Endothelial cell of umbilical vein (primary cell): ENCODE measurements at regions not wholly inside any gene's neighbourhood (a gene's known extent, or its start where the extent isn't known, plus 50 kb on each side); places are given as distances from the start of the nearest gene placed in this dataset.

Experiments
- BruUV-seq: library from RNA; stranded (reverse); fragments of 400-500 nt; replicated peaks from 2 replicates; lab custom pipeline; 2021; lab: Mats Ljungman, UMichigan
- CTCF ChIA-PET: fragments of 300-600, 350-600 bp; sonication (Branson Sonifier 250); formaldehyde crosslinking; loops from one replicate; lab custom pipeline; 2021; ENCODE audit warnings: antibody characterized with exemption, inconsistent platforms; lab: Charles Lee
- POLR2A ChIA-PET: fragments of 300-600, 350-600 bp; sonication (Branson Sonifier 250); formaldehyde crosslinking; loops from one replicate; lab custom pipeline; 2021; ENCODE audit warnings: antibody characterized with exemption, inconsistent platforms; lab: Charles Lee
- DNase-seq: peaks from one replicate; pipeline ENCODE4 v3.0.0-alpha.2; 2011; ENCODE audit warnings: low read depth, low spot score
- FAIRE-seq: peaks from 2 replicates; lab custom pipeline; 2011; peaks lifted over from hg19 to GRCh38; lab: Jason Lieb, UNC
- H2AFZ ChIP-seq: 2 replicates; pipeline ENCODE4 v1.6.0; 2012; ENCODE audit warnings: low read depth, low read length, control low read depth, inconsistent platforms
- H3K27ac ChIP-seq: 2 replicates; pipeline ENCODE4 v1.5.1; 2011; ENCODE audit warnings: low read depth, mild to moderate bottlenecking, control low read depth, low read length, moderate library complexity; ENCODE audit not compliant: insufficient read depth
- H3K27me3 ChIP-seq, 2 experiments: 2 replicates each; pipeline versions ENCODE4 v1.6.0 to v1.6.1; 2011; ENCODE audit warnings: low read length in 2 of 2, mixed read lengths in 1 of 2; ENCODE audit not compliant: control insufficient read depth in 2 of 2, insufficient read depth in 2 of 2
- H3K36me3 ChIP-seq, 2 experiments: 2 replicates in 1 of 2; 3 replicates in 1 of 2; pipeline ENCODE4 v1.5.1; 2011; ENCODE audit warnings: low read length in 2 of 2, mild to moderate bottlenecking in 1 of 2, moderate library complexity in 1 of 2; ENCODE audit not compliant: control insufficient read depth in 2 of 2, insufficient read depth in 2 of 2; ENCODE audit errors: extremely low read depth in 1 of 2
- H3K4me1 ChIP-seq: 3 replicates; pipeline ENCODE4 v1.5.1; 2011; ENCODE audit warnings: mild to moderate bottlenecking, low read length; ENCODE audit not compliant: control insufficient read depth, insufficient read depth; ENCODE audit errors: extremely low read depth
- H3K4me2 ChIP-seq: 2 replicates; pipeline ENCODE4 v1.6.1; 2011; ENCODE audit warnings: low read length, control low read depth, mixed read lengths; ENCODE audit not compliant: insufficient read depth
- H3K4me3 ChIP-seq, 3 experiments: fragments of 200-600 bp in 1 of 3; sonication (generic), shearing (Covaris generic) in 1 of 3; replicated peaks in 1 of 3; 2 replicates each; pipeline ENCODE4 v1.5.1; 2011 to 2016; ENCODE audit warnings: control low read depth in 3 of 3, low read length in 3 of 3, mild to moderate bottlenecking in 2 of 3, inconsistent platforms in 1 of 3, low read depth in 1 of 3, moderate library complexity in 1 of 3; ENCODE audit not compliant: insufficient read depth in 1 of 3
- H3K79me2 ChIP-seq: 2 replicates; pipeline ENCODE4 v1.6.0; 2012; ENCODE audit warnings: low read length, inconsistent platforms; ENCODE audit not compliant: control insufficient read depth, insufficient read depth
- H3K9ac ChIP-seq: replicated peaks from 2 replicates; pipeline ENCODE3; 2011; ENCODE audit warnings: low read length, control low read depth; ENCODE audit not compliant: insufficient read depth; ENCODE audit errors: extremely low read depth
- H3K9me1 ChIP-seq: replicated peaks from 3 replicates; pipeline ENCODE4 v1.6.0; 2011; ENCODE audit warnings: mild to moderate bottlenecking, low read length; ENCODE audit not compliant: control insufficient read depth, insufficient read depth; ENCODE audit errors: extremely low read depth
- H3K9me3 ChIP-seq: replicated peaks from 2 replicates; pipeline ENCODE4 v1.5.1; 2012; ENCODE audit warnings: low read length, inconsistent platforms; ENCODE audit not compliant: control insufficient read depth, insufficient read depth
- H4K20me1 ChIP-seq: replicated peaks from 2 replicates; pipeline ENCODE3; 2011; ENCODE audit warnings: mild to moderate bottlenecking, low read length; ENCODE audit not compliant: control insufficient read depth, insufficient read depth; ENCODE audit errors: extremely low read depth
- EZH2 ChIP-seq: IDR thresholded peaks from 2 replicates; pipeline ENCODE4 v1.6.1; 2012; ENCODE audit warnings: borderline replicate concordance, low read depth, mild to moderate bottlenecking, moderate library complexity, low read length, inconsistent platforms; ENCODE audit not compliant: severe bottlenecking
- FOS ChIP-seq: IDR thresholded peaks from 2 replicates; pipeline ENCODE4 v1.6.1; 2011; ENCODE audit warnings: mild to moderate bottlenecking, low read length, moderate library complexity, borderline replicate concordance; ENCODE audit not compliant: insufficient read depth
- GATA2 ChIP-seq: IDR thresholded peaks from 2 replicates; pipeline ENCODE4 v1.7.0; 2011; ENCODE audit warnings: low read depth, mild to moderate bottlenecking, moderate library complexity, mixed read lengths, low read length; ENCODE audit not compliant: insufficient read length, insufficient read depth
- JUN ChIP-seq: IDR thresholded peaks from 2 replicates; pipeline ENCODE4 v1.6.1; 2011; ENCODE audit warnings: borderline replicate concordance, low read depth; ENCODE audit not compliant: insufficient read length, insufficient read depth
- MYC ChIP-seq: IDR thresholded peaks from one replicate; pipeline ENCODE4 v1.6.1; 2011; ENCODE audit warnings: mild to moderate bottlenecking, low read depth, low read length
- POLR2A ChIP-seq: IDR thresholded peaks from 2 replicates; pipeline ENCODE4 v1.6.1; 2012; ENCODE audit warnings: low read depth, mild to moderate bottlenecking, control low read depth, low read length
- POLR2AphosphoS5 ChIP-seq: IDR thresholded peaks from 2 replicates; pipeline ENCODE4 v1.6.1; 2012; ENCODE audit warnings: low read depth, mild to moderate bottlenecking, control low read depth, low read length, moderate library complexity; ENCODE audit not compliant: insufficient read depth
- dilution Hi-C: fragments of 300-500 bp; cut with MboI; formaldehyde crosslinking; loops from one replicate; pipeline ENCODE4 v1.15.0; 2019; ENCODE audit warnings: low sequenced_read_pairs; ENCODE audit not compliant: extremely low pct_ligation_motif_present
- intact Hi-C: fragments of 100-400 bp; cut with micrococcal nuclease; formaldehyde crosslinking; loops from one replicate; pipeline ENCODE4 v1.10.0; 2022
- TF ChIP-seq, protein P1 (sequence below), 2 donors: IDR thresholded peaks; 1 replicate in 1 of 2; 2 replicates in 1 of 2; pipeline ENCODE4 v1.5.1; 2011; ENCODE audit warnings: low read length in 2 of 2, mild to moderate bottlenecking in 2 of 2, moderate library complexity in 2 of 2, control low read depth in 1 of 2, inconsistent platforms in 1 of 2, low read depth in 1 of 2; ENCODE audit not compliant: insufficient read depth in 1 of 2; ENCODE audit errors: extremely low read depth in 1 of 2

DNA sequence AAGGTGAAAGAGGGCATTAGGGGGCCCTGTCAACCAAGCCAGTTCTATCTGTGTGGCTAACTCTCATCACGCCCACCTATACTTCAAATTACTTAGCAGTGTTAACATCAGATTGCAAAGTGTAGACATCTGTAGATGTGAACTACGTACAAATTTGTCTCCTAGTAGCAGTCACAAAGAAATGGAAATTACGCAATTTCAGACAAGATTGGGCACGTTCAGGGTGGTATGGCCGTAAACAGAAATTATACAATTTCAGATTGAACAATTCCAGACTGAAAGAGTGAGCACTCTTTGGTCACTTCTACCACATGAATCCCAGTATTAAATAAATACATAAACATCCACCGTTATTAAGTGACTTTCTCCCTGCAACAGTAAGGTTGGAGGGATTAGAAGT lies 592.7 kb upstream of the PSMD7 start:
- no peaks in the 10 kb centered on the region for H3K79me2 ChIP-seq
- H3K4me2 ChIP-seq, result no peak overlapping the region
- FAIRE-seq (no peak), DNase-seq (no peak)
- H3K9me3 ChIP-seq, result no peaks in the 10 kb centered on the region
- H3K4me1 ChIP-seq, result no peaks in the 10 kb centered on the region
- no TSS peak for BruUV-seq
- H3K9me1 ChIP-seq, result no peaks in the 10 kb centered on the region
- H3K27ac ChIP-seq, result no peak overlapping the region
- intact Hi-C loops (no loop called here), dilution Hi-C loops (no loop called here)
- POLR2A ChIA-PET, result no interaction called here
- CTCF ChIA-PET, result no interaction called here
- no peak overlapping the region for H3K9ac ChIP-seq
- no peak overlapping the region for H2AFZ ChIP-seq
- no peaks in the 10 kb centered on the region for H3K36me3 ChIP-seq
- no peak overlapping the region for H3K4me3 ChIP-seq
- no peaks in the 10 kb centered on the region for H3K27me3 ChIP-seq
- no peaks in the 10 kb centered on the region for H4K20me1 ChIP-seq
- no peak for TF ChIP-seq EZH2
- no peak for TF ChIP-seq MYC
- TF ChIP-seq GATA2, result no peak
- TF ChIP-seq POLR2AphosphoS5, result no peak
- TF ChIP-seq, protein P1, sequence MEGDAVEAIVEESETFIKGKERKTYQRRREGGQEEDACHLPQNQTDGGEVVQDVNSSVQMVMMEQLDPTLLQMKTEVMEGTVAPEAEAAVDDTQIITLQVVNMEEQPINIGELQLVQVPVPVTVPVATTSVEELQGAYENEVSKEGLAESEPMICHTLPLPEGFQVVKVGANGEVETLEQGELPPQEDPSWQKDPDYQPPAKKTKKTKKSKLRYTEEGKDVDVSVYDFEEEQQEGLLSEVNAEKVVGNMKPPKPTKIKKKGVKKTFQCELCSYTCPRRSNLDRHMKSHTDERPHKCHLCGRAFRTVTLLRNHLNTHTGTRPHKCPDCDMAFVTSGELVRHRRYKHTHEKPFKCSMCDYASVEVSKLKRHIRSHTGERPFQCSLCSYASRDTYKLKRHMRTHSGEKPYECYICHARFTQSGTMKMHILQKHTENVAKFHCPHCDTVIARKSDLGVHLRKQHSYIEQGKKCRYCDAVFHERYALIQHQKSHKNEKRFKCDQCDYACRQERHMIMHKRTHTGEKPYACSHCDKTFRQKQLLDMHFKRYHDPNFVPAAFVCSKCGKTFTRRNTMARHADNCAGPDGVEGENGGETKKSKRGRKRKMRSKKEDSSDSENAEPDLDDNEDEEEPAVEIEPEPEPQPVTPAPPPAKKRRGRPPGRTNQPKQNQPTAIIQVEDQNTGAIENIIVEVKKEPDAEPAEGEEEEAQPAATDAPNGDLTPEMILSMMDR (IDR thresholded peaks at IDR 0.05; ENCODE audit: extremely low read depth in 1 of 2, insufficient read depth in 1 of 2, low read depth in 1 of 2, low read length in 2 of 2), result no peak
- no peak for TF ChIP-seq FOS

- intact Hi-C loops, result no loop called here
- Histone ChIP-seq H3K27ac (no peak overlapping the region), H3K4me1 (no peaks in the 10 kb centered on the region), H3K4me3 (no peak overlapping the region), H3K79me2 (no peaks in the 10 kb centered on the region), H2AFZ (no peak overlapping the region), H3K36me3 (no peaks in the 10 kb centered on the region), H3K9me1 (no peaks in the 10 kb centered on the region), H3K9ac (no peak overlapping the region), H3K27me3 (no peaks in the 10 kb centered on the region), H3K9me3 (peaks cover 4% of the 10 kb centered on the region), H3K4me2 (no peak overlapping the region), H4K20me1 (no peaks in the 10 kb centered on the region)
- no peak for FAIRE-seq
- no TSS peak for BruUV-seq
- TF ChIP-seq POLR2A, result no peak
- no peak for TF ChIP-seq MYC
- no peak for TF ChIP-seq JUN
- CTCF ChIA-PET, result no interaction called here
- no peak for DNase-seq
- dilution Hi-C loops, result no loop called here
- POLR2A ChIA-PET, result no interaction called here
Observed at GRCh38 chr16:73697336-73697735, 599.3 kb upstream of the PSMD7 start.
